ENCODE measurements at regions not wholly inside any gene's neighbourhood (a gene's known extent, or its start where the extent isn't known, plus 50 kb on each side); places are given as distances from the start of the nearest gene placed in this dataset.
"Not testable (repeated sequence)": the region's sequence is repeated elsewhere in the genome, so short reads cannot be mapped to it uniquely, and the experiment has no call there.

DNA sequence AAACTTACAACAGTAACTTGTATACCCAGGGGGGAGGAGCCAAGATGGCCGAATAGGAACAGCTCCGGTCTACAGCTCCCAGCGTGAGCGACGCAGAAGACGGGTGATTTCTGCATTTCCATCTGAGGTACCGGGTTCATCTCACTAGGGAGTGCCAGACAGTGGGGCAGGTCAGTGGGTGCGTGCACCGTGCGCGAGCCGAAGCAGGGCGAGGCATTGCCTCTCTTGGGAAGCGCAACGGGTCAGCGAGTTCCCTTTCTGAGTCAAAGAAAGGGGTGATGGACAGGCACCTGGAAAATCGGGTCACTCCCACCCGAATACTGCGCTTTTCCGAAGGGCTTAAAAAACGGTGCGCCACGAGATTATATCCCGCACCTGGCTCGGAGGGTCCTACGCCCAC lies 278.8 kb downstream of the FAM47B start:
- DNase-seq, result not testable (repeated sequence)

DNA sequence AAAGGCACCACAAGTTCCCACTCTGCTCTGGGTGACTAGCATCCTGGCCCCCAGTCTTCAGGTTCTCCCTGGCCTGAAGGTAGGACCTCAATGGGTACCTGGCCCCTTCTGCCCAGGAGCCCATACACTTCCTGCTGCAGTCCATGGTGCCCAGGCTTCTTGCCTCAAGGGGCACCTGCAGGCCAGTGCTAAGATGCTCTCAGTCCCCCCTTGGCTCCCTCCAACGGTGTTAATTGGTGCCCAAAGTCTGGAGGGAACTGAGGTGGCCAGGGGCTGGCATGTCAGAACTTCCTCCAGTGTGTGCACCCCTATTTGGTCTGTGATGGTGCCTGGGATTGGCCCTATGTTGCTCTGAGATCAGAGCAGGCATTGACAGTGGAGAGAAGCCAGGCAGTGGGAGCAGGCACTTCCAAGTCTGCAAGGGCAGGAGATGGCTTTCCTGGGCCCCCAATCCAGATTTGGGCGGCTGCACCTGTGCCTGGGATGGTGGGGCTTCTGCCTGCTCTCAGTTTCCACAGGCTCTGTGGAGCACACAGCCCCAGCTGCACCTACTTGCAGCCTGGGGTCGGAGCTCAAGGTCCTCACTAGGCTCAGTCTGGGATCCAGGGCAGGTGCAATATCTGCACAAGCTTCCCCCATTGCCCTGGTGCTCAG lies 301.6 kb downstream of the FAM47B start:
- DNase-seq, result no peak

DNA sequence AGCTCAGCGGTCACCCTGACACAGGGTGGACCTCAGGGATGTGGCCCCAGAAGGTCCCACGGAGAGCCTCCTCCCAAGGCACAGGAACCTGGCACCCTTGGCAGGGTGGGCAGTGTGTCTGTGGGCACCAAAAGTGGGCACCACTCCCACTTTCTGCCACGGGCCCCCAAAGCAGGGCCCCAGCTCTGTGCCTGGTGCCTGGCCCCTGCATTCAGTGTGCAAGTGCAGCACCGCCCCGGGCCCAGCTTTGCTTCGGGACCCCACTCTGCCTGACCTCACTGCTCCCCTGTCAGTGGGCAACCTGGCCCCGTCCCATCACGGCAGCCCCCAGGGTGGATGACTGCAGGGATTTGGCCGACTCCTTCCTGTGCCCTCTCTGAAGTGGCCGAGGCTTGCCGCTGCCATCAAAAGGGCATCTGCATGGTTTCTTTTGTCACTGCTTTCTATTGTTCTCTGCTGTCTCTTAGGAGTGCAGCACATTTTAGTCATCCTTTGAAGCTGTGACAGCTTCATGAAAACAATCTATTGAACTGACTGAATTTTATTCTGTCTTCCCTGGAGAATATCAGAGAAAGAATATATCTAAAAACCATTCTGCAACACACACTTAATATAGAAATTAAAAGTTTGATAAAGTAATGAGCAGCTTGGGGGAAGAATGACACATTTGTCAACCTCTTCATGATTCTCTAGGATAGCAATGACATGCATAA lies 302.4 kb downstream of the FAM47B start:
- DNase-seq, result no peak

DNA sequence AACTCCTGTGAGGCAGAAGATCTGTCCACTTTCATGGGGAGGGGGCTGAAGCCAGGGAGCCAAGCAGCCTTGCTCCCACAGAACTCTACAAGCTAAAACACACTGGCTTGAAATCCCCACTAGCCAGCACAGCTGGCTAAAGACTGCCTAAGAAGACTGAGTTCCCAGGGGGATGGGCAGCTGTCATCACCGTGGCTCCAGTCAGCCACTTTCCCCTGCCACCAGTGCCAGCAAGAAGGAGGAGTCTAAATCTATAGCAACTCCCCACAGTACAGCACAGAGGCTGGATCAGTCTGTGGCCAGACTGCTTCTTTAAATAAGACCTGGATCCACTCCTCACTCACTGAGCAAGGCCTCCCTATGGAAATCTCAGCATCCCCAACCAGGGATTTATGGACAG lies 308.6 kb downstream of the FAM47B start:
- no peak for DNase-seq

DNA sequence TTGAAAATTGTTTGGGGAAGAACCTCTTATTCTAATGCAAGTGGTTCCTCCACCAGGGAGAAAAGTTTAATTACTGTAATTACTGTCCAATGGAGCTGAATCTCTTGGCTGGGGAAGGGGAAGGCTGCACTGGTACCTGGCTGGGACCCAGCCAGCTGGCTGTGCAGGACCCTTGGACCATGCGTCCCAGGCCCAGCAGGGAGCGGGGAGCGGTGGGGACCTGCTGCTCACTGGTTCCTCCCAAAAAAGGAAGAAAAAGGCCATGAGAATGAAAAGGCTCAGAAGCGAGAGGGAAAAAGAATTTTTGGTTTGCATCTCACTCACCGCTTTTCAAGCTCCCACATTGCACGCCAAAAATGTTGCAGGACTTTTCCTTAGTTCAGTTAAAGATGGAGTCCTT lies 333.5 kb downstream of the FAM47B start:
- no peak for DNase-seq

DNA sequence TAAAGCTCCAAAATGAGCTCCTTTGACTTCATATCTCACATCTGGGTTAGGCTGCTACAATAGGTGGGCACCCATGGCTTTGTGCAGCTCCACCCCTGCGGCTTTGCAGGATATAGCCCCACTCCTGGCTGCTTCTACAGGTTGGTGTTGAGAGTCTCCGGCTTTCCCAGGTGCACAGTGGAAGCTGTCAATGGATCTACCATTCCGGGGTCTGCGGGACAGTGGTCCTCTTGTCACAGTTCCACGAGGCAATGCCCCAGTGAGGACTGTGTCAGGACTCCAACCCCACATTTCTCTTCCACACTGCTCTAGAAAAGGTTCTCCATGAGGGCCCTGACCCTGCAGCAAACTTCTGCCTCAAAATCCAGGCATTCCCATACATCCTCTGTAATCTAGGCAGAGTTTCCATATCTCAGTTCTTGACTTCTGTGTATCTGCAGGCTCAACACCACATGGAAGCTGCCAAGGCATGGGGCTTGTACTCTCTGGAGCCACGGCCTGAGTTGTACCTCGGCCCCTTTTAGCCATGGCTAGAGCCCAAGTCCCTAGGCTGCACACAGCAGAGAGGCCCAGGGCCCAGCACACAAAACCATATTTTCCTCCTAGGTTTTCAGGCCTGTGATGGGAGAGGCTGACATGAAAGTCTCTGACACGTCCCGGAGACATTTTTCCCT lies 342.8 kb downstream of the FAM47B start:
- no peak for DNase-seq

DNA sequence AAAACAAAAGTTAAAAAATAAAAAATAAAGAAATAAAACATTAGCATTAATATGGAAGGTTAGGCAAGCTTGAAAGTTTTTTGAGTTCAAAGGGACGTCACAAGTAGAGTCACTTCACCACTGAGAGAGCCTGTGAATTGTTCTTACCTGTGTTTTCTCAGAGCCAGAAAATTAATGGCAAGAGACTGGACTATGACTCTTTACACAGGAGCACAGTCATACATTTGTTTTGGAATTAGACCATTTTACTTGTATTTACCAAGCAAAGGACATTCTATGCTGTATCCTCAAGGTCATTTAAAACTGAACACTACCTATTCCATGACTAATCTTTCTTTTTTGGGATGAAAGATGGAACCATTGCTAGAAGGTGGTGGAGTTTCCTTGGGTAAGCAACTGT lies 346.1 kb downstream of the FAM47B start:
- DNase-seq, result no peak

DNA sequence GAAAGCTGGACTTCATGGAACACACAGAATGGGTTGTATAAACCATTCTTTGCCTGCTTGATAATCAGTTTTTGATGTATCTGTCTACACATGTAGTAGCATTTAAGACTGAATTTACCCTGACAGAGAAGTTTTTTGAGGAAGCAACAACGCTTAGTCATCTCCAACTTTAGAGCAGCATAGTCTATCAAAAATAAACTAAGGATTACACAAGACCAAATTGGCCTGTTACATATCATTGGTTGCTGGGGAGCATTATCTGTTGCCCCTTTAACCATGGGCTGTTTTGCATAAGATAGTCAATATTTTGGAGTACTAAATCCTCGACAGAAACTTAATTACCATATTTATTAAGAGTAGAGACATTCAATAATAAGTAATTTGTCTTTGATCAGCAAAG lies 347.4 kb downstream of the FAM47B start:
- no peak for DNase-seq

DNA sequence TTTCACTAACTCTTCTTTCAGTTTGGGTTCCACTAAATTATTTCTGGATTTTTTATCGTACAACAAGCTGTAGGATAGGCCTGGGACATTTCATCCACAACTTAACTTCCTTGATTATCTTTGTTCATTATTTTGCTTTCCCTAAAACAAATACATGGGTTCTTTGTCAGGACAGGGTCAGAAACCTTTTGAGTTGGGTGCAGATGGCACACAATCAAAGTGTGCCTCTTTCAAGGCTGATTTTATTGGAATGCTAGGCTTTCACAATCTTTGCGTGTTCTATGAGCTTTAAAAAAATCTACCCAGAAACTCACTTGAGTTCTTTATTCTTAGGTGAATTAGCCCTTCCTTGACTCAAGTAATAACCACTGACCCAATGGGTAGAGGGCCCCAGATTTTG lies 348.4 kb downstream of the FAM47B start:
- no peak for DNase-seq

DNA sequence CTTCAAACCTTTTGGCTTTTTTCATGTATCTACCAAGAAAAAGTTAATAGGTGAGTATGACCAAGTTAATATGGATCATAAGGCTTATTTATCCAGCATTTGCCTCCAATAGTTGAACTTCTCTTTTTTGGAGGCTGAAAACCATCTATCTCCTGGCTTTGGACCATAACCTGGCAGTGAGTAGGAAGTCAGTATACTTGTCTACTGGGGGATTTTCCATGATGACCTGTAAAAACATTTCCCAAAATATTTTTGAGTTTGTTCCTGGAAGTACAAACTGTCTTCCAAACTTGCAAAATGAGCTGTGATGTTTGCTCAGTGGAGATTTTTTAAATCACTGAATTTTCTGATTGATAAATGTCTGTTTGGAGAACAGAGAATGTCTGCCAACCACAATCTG lies 349.9 kb downstream of the FAM47B start:
- DNase-seq, result no peak

DNA sequence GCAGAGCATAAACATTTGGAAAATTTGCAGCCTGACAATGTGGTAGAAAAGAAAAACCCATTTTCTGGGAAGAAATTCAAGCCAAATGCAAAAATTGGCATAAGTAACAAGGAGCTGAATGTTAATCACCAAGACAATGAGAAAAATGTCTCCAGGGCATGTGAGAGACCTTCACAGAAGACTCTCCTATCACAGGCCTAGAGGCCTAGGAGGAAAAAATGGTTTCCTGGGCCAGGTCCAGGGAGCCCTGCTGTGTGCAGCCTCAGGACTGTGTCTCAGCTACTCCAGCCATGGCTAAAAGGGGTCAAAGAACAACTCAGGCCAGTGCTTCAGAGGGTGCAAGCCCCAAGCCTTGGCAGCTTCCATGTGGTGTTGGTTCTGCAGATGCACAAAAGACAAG lies 362.4 kb downstream of the FAM47B start:
- not testable (repeated sequence) for DNase-seq

DNA sequence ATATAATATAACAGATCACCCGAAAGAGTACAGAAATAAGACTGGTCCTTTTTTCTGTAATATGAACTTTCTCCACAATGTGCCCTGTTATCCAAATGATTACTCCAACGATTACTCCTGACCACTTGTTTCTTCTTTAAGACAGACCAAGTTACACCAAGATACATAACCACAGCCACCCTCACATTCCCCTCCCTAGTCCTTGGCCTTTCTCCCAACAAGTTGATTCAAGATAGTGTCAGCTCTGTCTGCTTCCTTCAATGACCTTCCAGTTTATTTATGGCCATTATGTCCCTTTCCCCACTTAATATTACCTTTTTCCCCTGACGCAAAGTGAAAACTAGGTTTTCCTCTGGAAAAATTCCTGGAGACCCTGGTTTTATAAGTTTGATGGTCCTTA lies 397.2 kb downstream of the FAM47B start:
- no peak for DNase-seq

DNA sequence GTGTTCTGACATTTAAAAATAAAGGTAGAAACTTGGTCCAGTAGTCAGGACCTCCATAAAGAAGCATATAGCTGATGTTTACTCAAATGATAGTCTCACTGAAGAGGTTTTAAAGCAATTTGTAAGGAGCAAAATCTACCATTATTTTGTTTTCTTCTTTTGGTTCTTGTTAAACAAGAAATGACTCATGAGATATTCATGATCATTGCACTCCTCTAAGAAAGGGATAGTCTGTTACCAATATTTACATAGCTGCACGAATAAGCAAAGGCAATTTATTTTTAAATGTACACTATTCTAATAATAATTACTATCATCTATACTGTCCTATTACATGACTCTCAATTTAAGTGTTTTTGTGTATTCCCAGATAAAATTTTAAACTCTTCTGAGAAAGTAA lies 397.9 kb downstream of the FAM47B start:
- no peak for DNase-seq

DNA sequence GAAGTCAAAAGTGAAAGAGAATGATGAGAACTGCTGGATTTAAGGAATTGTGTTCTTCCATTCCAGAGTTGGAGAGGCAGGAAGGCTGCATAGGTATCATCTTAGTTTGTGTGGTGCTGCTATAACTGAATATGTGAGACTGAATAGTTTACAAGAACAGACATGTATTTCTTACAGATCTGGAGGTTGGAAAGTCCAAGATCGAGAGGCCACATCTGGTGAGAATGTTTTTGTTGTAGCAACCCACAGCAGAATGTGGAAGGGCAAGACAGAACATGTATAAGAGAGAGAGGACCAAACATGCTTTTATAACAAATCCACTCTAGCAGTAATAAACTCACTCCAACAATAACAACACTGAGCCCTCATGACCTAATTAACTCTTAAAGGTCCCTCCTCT lies 408.6 kb downstream of the FAM47B start:
- no peak for DNase-seq

DNA sequence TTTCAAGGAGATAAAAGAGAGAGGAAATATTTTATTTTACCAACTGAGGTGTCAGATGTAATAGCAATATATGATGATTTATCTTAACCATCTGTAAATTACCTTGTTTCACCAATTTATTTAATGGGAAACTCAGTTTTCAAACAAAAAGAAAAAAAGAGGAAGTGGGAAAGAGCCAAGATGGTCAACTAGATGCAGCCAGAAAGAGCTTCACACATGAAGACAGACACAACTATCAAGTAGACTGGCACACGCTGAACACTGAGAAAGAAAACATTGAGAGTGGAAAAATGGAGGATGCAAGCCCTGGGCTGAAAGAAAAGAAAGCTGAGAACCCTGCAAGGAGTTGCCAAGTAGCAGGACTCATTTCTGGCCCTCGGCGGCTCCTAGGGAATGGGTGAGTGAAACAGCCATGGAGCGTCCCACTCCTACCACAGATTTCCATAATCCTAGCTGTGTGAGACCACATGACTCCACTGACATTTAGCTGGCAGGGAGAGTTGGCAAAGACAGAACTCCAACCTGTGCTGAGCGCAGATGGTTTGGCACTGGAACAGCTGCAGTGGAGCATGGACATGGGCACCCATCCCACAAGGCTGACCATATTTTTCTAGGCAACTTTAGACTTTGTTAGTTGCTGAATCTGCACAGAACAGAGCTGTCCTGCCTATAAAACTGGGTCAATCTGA lies 409.3 kb downstream of the FAM47B start:
- peak; percentile 36 for DNase-seq

DNA sequence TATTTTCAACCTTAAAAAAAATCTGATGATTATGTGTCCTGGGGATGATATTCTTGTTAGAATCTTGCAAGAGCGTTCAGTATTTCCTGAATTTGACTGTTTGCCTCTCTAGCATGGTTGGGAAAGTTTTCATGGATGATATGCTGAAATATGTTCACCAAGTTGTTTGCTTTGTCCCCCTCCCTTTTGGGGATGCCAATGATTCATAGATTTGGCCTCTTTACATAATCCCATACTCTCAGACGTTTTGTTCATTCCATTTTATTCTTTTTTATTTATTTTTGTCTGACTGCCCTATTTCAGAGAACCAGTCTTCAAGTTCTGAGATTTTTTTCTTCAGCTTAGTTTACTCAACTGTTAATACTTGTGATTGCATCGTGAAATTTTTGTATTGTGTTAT lies 415.1 kb downstream of the FAM47B start:
- no peak for DNase-seq

DNA sequence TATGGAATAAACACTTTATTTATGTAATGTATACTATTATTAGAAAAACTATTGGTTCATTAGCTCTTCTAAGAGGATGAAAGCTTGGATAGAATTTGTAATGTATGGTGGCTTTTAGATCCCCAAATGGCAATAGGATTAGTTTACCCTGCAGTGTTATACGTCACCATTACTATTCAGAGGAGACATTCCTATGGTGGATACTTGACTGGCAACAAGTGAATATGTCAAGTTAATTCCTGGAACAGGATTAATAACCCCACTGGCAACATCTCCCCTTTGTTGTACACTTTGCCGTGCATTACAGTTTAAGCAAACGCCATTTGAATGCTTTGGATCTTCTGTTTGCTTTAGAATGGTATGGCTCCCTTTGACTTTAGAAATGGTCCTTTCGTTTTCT lies 420.3 kb downstream of the FAM47B start:
- DNase-seq, result no peak

DNA sequence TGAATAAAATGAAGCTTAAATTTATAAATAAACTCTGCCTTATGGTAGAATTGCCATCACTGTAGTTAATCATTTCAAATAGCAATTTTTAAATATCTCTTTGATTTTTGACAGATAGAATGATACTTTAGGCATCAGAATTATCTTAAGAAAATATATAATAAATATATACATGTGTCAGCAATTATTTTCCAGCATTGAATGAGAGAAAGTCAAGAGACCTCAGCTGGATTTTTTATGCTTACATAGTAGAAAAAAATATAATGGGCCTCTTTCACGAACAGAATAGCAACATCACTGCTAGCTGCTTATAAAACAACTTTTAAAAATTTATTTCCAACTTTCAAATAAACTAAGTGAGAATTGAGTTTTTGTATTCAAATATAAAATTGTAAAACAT lies 424.0 kb upstream of the MAGEB16 start:
- DNase-seq, result no peak

DNA sequence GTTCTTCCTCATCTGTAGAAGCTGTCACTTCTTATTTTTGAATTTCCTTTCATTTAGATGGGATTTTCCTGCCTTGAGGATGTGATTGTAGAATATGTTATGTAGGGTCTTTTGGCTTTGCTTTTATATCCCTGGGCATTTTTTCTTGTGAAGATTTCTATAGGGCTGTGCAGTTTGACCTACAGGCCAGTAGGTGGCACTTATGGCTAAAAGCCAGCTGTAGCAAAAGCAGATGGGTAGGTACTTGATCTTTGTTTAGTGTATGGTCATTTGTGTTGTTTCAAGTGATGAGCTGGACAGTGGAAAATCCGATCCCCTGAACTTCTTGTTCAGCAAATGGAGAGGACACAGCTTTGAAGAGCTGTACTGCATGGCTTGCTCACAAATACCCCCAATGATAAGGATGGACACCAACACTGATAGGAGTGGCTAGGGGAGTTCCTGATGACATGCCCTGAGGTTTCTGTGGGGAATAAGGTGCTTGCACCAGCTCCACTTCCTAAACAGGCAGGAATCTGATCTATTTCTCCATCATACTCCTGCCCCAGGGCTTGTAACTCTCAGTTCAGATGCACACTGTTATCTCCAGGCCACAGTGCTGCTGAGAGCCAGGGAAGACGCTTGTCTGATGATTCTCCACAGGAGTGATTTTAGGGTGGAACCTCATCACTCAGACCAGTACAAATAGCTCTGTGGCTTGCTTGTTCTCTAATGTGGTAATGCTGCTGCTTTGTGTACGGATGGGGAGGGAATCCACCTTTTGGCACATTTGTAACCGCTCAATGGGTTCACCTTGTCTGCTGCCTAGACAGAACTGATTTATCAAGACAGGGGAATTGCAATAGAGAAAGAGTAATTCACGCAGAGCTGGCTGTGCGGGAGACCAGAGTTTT lies 417.1 kb upstream of the MAGEB16 start:
- no peak for DNase-seq

DNA sequence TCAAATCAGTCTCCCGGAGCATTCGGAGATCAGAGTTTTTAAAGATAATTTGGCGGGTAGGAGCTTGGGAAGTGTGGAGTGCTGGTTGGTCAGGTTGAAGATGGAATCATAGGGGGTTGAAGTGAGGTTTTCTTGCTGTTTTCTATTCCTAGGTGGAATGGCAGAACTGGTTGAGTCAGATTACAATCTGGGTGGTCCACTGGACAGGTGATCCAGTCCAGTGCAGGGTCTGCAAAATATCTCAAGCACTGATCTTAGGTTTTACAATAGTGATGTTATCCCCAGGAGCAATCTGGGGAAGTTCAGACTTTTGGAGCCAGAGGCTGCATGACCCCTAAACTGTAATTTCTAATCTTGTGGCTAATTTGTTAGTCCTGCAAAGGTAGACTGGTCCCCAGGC lies 416.4 kb upstream of the MAGEB16 start:
- not testable (repeated sequence) for DNase-seq

DNA sequence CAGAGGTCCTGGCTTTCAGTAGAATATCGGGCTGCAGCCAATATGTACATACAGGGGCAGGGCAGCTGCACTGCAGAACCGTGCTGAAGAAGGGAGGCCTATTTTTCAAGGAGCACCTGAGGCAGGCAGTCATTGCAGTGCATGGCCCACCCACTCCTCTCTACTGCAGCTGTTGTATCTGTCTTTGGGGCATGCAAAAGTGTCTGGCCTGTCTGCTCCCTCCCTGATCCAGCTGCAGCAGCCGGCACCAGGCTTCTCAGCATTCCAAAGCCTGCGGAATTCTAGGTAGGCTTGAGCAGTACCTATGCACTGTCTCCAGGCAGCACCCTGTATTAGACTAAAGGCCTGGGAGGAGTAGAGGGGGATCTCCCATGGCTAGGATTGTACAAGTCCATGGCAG lies 415.2 kb upstream of the MAGEB16 start:
- no peak for DNase-seq

DNA sequence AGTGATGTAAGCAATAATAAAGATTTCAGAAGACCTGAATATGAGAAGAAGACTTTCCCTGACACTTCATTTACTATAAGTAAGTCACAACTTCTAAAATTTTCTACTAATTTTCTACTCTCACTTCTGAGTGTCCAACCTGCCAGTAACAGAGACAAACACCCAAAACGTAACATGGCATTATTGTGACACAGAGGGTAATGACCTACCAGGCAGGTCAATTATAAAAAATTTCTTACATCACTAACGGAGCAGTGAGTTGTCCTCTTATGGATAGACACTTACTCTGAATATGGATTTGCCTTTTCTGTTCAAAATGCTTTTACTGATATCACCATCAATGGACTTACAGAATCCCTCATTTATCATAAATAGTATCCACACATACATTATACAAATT lies 405.9 kb upstream of the MAGEB16 start:
- DNase-seq, result no peak

DNA sequence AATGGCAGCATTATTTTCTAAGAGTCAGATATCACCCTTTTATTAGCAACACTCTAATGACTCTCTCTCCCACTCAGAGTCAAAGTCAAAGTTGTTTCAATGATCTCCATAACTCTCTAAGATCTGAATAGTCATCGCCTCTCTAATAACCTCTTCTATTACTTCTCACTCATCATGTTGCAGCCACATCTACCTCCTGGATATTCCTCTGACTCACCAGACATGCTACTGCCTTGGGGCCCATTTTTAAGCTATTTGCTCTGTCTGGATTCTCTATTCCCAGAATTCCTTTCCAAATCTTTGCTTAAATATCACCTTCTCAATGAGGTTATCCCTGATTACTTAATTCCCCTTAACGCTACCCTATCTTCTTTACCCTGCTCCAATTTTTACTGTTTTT lies 391.8 kb upstream of the MAGEB16 start:
- DNase-seq, result no peak
